ENCODE measurements at regions not wholly inside any gene's neighbourhood (a gene's known extent, or its start where the extent isn't known, plus 50 kb on each side); places are given as distances from the start of the nearest gene placed in this dataset.

DNA sequence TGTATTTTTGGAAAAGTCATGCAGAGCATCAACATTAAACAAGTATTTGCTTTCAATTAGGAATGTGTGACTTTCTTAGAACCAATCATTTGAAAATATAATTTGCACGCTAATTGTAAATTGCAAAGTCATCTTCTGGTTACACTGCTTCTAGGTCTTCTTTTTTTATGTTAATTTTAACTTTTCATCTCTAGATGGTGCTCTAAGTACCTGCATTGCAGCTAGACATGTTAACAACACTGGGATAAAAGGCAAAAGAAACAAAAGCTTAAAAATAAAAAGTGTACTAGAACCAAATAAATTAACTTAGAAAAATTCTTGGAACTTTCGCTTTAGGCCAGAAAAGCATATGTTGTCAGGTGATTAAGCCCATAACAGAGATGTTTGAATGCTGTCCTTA is 2758.2 kb downstream of the PCDH9 start:
- TF ChIP-seq, protein P1, sequence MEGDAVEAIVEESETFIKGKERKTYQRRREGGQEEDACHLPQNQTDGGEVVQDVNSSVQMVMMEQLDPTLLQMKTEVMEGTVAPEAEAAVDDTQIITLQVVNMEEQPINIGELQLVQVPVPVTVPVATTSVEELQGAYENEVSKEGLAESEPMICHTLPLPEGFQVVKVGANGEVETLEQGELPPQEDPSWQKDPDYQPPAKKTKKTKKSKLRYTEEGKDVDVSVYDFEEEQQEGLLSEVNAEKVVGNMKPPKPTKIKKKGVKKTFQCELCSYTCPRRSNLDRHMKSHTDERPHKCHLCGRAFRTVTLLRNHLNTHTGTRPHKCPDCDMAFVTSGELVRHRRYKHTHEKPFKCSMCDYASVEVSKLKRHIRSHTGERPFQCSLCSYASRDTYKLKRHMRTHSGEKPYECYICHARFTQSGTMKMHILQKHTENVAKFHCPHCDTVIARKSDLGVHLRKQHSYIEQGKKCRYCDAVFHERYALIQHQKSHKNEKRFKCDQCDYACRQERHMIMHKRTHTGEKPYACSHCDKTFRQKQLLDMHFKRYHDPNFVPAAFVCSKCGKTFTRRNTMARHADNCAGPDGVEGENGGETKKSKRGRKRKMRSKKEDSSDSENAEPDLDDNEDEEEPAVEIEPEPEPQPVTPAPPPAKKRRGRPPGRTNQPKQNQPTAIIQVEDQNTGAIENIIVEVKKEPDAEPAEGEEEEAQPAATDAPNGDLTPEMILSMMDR (IDR thresholded peaks at IDR 0.05; ENCODE audit: borderline replicate concordance, insufficient read depth, low read depth, low read length), result no peak
- H3K4me3 ChIP-seq (ENCODE audit: low read depth, low read length), result no peak overlapping the region

DNA sequence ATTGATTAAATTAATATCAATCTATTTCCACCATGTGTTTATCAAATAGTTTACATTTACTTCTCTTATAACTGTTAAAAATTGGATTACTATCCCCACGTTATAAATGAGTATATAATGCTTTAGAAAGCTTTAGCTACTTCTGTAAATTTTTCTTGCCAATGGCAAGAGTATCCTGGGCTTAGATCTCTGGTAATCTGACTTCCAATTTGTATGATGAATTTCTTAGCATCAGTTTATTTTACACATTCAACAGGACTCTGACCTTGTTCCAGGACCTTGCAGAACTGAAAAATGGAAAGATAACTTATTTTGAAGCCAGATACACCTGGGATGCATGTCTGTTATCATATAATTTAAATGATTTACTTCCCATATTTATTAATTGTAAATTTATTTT is 2759.4 kb downstream of the PCDH9 start:
- TF ChIP-seq, protein P1 (IDR thresholded peaks at IDR 0.05; ENCODE audit: borderline replicate concordance, insufficient read depth, low read depth, low read length), result no peak
- no peak overlapping the region for H3K4me3 ChIP-seq (ENCODE audit: low read depth, low read length)

DNA sequence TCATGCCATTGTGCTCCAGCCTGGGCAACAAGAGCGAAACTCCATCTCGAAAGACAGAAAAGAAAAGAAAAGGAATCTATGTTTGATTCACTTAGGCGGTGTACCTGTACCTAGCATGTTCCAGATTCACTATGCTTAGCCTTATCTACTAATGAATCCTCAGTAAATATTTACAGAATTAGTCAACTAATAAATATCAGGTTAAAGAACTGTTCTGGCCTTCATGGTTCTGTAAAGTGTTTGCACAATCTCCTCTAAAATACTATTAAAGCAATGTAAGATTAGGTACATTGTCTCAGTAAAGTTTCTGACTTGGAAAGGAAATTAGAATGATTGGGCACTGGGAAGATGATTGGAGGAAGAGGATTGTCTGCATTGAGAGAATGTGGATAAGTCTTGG is 2770.4 kb downstream of the PCDH9 start:
- TF ChIP-seq, protein P1 (IDR thresholded peaks at IDR 0.05; ENCODE audit: borderline replicate concordance, insufficient read depth, low read depth, low read length), result no peak

DNA sequence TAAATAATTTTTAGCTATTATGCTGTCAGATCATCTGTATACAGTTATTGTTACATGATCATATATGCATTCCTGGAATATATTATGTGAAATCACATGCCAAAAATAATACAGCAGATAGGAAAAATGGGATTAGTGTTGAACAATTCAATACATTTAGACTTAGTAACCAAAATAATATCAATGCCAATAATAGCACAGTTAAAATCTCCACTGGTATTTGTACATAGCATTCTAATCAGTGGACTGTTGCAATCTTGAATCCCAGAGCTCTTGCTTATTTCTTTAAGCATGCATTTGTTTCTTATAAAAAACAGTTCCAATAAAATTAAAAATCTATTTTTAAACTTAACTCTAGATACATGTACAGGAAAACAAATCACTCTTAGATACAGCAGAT is 2772.2 kb downstream of the PCDH9 start:
- TF ChIP-seq, protein P1 (IDR thresholded peaks at IDR 0.05; ENCODE audit: borderline replicate concordance, insufficient read depth, low read depth, low read length), result no peak
- no peak overlapping the region for H3K4me3 ChIP-seq (ENCODE audit: low read depth, low read length)

More for the DNA sequence above, 2770.4 kb downstream of the PCDH9 start:
- no peak overlapping the region for H3K4me3 ChIP-seq (ENCODE audit: low read depth, low read length)

DNA sequence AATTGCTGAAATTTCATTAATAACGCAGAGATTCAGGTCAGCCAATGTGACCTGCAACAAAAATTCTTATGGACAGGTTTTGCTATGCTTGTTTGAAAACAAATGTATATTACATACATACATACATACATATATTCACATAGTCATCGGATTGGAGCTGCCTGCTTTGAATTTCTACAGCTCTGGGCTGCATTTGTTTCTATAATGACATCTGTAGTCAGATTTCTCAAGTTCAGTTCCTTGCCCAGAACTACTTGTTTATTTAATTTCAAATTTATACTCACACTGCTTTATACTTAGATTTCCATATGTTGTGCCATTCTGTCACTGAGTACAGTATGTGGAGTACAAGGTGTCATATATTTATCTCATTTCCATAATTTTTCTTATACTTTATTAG is 2775.0 kb downstream of the PCDH9 start:
- H3K4me3 ChIP-seq (ENCODE audit: low read depth, low read length), result no peak overlapping the region
- TF ChIP-seq, protein P1 (IDR thresholded peaks at IDR 0.05; ENCODE audit: borderline replicate concordance, insufficient read depth, low read depth, low read length), result no peak

DNA sequence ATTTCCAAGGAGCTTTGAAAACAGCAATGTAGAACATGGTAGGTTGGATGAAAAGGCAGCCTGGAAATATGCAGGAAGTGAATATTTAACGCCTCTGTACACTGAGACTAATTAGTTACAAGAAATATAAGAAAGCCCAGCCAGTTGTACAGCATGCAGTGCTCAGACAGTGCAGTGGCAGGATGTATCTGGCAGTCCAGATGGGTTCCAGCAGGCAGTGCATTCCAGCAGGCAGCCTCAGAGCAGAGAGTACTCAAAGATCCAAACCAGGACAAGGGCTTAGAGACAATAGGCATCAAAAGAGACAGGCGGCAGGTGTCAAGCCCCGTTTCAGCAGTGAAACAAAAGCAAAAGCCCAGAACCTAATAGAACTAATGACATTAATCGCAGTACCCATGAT is 2776.3 kb downstream of the PCDH9 start:
- TF ChIP-seq, protein P1 (IDR thresholded peaks at IDR 0.05; ENCODE audit: borderline replicate concordance, insufficient read depth, low read depth, low read length), result no peak
- H3K4me3 ChIP-seq (ENCODE audit: low read depth, low read length), result no peak overlapping the region

DNA sequence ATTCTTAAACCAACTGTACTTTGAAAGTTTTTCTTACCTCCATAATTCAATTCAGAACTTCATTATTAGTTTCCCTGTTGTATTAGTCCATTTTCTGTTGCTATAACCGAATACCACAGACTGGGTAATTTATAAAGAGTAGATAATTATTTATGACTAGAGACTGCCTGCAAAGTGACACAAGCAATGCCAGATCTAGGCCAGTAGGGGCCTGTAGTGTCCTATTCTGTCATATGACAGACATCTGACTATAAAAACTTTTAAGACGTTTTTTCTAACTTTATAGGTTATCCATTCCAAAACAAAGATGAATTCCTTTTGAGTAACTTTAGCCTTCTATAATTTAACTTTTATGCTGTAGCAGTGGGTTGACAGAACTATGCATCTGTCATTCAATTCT is 2783.8 kb downstream of the PCDH9 start:
- TF ChIP-seq, protein P1 (IDR thresholded peaks at IDR 0.05; ENCODE audit: borderline replicate concordance, insufficient read depth, low read depth, low read length), result 0 out of 2 replicates have a peak, but pooled peaks have one; percentile 1
- no peak overlapping the region for H3K4me3 ChIP-seq (ENCODE audit: low read depth, low read length)
